GM23338 (cell line): ENCODE measurements at regions not wholly inside any gene's neighbourhood (a gene's known extent, or its start where the extent isn't known, plus 50 kb on each side); places are given as distances from the start of the nearest gene placed in this dataset.

Experiments
- CREB1 ChIP-seq: fragments of 250-450 bp; sonication (Bioruptor Pico); IDR thresholded peaks from 2 replicates; pipeline ENCODE4 v1.5.0; 2020; ENCODE audit warnings: low read depth, mild to moderate bottlenecking, moderate library complexity
- EZH2 ChIP-seq: fragments of 200-600 bp; sonication (generic); IDR thresholded peaks from one replicate; pipeline ENCODE4 v1.8.0; 2017; ENCODE audit warnings: antibody characterized with exemption, mild to moderate bottlenecking, low read depth; ENCODE audit not compliant: unreplicated experiment
- EZH2phosphoT487 ChIP-seq: fragments of 200-600 bp; sonication (generic); IDR thresholded peaks from one replicate; pipeline ENCODE4 v1.8.1; 2018; ENCODE audit warnings: antibody characterized with exemption; ENCODE audit not compliant: unreplicated experiment
- NANOG ChIP-seq: IDR thresholded peaks from 2 replicates; pipeline ENCODE4 v1.6.1; 2016; ENCODE audit warnings: antibody characterized with exemption, borderline replicate concordance
- POLR2AphosphoS5 ChIP-seq: IDR thresholded peaks from 2 replicates; pipeline ENCODE4 v1.6.1; 2016; ENCODE audit warnings: antibody characterized with exemption, low read depth
- STAT1 ChIP-seq: IDR thresholded peaks from one replicate; pipeline ENCODE4 v1.6.1; 2016; ENCODE audit warnings: antibody characterized with exemption; ENCODE audit not compliant: unreplicated experiment
- ZNF331 ChIP-seq: fragments of 250-450 bp; sonication (Bioruptor Pico); IDR thresholded peaks from 2 replicates; pipeline ENCODE4 v1.5.0; 2020; ENCODE audit warnings: low read depth, mild to moderate bottlenecking, moderate library complexity
- TF ChIP-seq, protein P1 (sequence below), 2 experiments: fragments of 200-600 bp in 1 of 2; sonication (generic) in 1 of 2; conservative IDR thresholded peaks; 2 replicates each; pipeline versions ENCODE4 v1.5.1 to v1.6.1; 2016 to 2017; ENCODE audit warnings: antibody characterized with exemption in 2 of 2, low read depth in 2 of 2, mild to moderate bottlenecking in 2 of 2, moderate library complexity in 1 of 2
- TF ChIP-seq, protein P2 (sequence below): IDR thresholded peaks from one replicate; pipeline ENCODE4 v1.6.1; 2018; ENCODE audit warnings: antibody characterized with exemption; ENCODE audit not compliant: unreplicated experiment
- TF ChIP-seq, protein P3 (sequence below): IDR thresholded peaks from 2 replicates; pipeline ENCODE4 v1.6.1; 2016; ENCODE audit warnings: antibody characterized with exemption

DNA sequence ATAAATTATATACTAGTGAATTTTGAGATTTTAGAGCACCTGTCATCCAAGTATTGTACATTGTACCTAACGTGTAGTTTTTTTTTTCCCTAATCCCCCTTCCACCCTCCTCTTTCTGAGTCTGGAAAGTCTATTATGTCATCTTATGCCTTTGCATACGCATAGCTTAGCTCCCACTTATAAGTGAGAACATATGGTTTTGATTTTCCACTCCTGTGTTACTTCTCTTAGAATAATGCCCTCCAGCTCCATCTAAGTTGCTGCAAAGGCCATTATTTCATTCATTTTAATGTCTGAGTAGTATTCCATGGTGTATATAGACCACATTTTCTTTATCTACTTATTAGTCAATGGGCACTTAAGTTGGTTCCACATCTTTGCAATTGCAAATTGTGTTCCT lies 177.0 kb upstream of the C16orf82 start:
- TF ChIP-seq, protein P1, sequence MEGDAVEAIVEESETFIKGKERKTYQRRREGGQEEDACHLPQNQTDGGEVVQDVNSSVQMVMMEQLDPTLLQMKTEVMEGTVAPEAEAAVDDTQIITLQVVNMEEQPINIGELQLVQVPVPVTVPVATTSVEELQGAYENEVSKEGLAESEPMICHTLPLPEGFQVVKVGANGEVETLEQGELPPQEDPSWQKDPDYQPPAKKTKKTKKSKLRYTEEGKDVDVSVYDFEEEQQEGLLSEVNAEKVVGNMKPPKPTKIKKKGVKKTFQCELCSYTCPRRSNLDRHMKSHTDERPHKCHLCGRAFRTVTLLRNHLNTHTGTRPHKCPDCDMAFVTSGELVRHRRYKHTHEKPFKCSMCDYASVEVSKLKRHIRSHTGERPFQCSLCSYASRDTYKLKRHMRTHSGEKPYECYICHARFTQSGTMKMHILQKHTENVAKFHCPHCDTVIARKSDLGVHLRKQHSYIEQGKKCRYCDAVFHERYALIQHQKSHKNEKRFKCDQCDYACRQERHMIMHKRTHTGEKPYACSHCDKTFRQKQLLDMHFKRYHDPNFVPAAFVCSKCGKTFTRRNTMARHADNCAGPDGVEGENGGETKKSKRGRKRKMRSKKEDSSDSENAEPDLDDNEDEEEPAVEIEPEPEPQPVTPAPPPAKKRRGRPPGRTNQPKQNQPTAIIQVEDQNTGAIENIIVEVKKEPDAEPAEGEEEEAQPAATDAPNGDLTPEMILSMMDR (conservative IDR thresholded peaks at IDR 0.05; ENCODE audit: low read depth in 2 of 2): no peak
- TF ChIP-seq POLR2AphosphoS5 (no peak), EZH2 (no peak), CREB1 (CRISPR knock-in tag) (no peak), EZH2phosphoT487 (no peak), ZNF331 (CRISPR knock-in tag) (no peak), STAT1 (no peak), NANOG (no peak)
- TF ChIP-seq, protein P2, sequence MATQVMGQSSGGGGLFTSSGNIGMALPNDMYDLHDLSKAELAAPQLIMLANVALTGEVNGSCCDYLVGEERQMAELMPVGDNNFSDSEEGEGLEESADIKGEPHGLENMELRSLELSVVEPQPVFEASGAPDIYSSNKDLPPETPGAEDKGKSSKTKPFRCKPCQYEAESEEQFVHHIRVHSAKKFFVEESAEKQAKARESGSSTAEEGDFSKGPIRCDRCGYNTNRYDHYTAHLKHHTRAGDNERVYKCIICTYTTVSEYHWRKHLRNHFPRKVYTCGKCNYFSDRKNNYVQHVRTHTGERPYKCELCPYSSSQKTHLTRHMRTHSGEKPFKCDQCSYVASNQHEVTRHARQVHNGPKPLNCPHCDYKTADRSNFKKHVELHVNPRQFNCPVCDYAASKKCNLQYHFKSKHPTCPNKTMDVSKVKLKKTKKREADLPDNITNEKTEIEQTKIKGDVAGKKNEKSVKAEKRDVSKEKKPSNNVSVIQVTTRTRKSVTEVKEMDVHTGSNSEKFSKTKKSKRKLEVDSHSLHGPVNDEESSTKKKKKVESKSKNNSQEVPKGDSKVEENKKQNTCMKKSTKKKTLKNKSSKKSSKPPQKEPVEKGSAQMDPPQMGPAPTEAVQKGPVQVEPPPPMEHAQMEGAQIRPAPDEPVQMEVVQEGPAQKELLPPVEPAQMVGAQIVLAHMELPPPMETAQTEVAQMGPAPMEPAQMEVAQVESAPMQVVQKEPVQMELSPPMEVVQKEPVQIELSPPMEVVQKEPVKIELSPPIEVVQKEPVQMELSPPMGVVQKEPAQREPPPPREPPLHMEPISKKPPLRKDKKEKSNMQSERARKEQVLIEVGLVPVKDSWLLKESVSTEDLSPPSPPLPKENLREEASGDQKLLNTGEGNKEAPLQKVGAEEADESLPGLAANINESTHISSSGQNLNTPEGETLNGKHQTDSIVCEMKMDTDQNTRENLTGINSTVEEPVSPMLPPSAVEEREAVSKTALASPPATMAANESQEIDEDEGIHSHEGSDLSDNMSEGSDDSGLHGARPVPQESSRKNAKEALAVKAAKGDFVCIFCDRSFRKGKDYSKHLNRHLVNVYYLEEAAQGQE: no peak
- TF ChIP-seq, protein P3, sequence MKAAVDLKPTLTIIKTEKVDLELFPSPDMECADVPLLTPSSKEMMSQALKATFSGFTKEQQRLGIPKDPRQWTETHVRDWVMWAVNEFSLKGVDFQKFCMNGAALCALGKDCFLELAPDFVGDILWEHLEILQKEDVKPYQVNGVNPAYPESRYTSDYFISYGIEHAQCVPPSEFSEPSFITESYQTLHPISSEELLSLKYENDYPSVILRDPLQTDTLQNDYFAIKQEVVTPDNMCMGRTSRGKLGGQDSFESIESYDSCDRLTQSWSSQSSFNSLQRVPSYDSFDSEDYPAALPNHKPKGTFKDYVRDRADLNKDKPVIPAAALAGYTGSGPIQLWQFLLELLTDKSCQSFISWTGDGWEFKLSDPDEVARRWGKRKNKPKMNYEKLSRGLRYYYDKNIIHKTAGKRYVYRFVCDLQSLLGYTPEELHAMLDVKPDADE: no peak
